GM18873 (cell line): ENCODE measurements at regions not wholly inside any gene's neighbourhood (a gene's known extent, or its start where the extent isn't known, plus 50 kb on each side); places are given as distances from the start of the nearest gene placed in this dataset.

Experiments
- ATAC-seq: cut with Tn5 transposase; IDR thresholded peaks from one replicate; pipeline ENCODE4 v1.9.1; 2021; ENCODE audit warnings: mild to moderate bottlenecking, moderate library complexity, moderate number of reproducible peaks; ENCODE audit not compliant: unreplicated experiment, low FRiP score

- ATAC-seq, result no peak
Observed at GRCh38 chr4:11495291-11495690, 66.6 kb upstream of the HS3ST1 start.

DNA sequence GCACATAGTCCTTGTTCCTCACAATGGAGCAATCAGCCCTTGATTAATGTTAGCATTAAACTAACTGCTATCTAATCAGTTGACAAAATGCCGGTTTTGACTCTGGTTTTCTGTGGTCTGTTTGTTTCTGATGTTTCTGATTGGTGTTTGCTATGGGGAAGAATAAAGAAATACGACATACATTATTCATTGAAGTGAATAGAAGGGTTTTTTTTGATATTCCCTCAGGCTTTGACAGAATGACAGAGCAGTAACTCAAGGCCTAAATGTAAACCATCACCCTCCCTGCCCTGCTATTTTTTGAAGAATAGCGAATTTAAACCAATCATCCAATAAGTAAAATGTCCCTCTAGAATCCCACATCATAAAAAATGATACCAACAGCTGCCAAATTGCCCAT lies 65.5 kb upstream of the HS3ST1 start:
- no peak for ATAC-seq

DNA sequence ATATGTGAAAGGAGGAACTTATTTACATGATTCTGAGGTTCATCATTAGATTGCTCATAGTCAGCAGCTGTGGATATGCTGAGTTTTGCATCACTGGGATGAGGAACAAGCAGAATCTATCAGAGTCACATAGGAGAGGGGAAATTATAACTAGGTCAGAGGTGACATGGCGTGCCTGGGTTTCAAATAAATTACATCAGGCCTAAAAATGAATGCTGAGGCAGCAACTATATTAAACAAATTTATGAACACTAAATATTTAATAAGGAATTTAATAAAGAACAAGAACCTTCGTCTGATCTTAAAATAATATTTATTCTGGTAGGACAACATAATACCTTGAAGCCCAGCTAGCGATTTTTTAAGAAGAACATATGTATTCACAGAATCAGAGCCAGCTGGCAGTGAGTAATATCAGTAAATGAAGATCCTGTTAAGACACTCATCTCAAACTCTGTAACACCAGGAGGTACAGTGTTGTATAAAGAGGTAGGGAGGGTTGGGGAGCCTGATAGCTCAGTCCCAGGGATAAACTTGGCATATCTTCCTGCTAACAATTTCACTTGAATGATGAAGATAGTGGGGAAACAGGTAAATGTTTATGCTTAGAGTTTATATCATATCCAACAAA lies 60.9 kb upstream of the HS3ST1 start:
- ATAC-seq, result no peak

DNA sequence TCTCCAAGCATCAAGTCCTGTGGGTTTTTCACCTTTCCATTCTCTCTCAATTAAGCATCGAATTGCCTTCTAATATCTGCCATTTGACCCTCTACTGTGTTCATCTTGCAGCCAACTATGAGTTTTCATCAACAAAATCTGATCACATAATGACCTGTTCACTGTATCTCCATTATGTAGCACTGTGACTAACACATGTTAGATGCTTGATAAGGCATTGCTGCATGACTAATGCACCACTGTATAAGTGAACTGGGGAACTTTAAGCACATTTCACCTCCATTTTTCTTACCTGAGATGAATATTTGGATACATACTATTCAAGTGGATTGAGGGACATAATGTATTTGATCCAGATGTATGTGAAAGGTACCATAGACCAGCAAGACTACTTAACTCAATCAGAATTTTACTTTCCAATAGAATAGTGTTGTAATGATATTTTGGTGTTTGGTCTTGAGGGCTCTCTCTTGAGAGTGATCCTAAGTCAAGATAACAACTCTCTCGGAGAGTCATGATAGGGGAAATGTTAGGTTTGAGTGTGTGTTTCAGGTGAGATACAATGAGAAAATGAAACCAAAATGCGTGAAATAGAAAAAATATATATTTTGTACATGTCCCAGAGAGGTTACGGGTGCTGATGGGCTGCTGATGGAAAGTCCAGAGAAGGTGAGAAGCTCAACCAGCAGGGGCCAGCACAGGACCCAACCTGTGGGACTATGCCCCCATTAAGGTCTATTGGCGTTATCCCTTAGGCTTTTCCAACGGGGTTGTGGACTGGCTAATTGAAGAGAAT lies 60.2 kb upstream of the HS3ST1 start:
- ATAC-seq, result no peak

GRCh38 chr4:11487868-11488544 lies 59.3 kb upstream of the HS3ST1 start:
- no peak for ATAC-seq

GRCh38 chr4:11487139-11487538 lies 58.4 kb upstream of the HS3ST1 start:
- ATAC-seq, result no peak

GRCh38 chr4:11485926-11486325 lies 57.2 kb upstream of the HS3ST1 start:
- ATAC-seq, result no peak

- no peak for ATAC-seq
Observed at GRCh38 chr4:11484531-11484930, 55.8 kb upstream of the HS3ST1 start.

- no peak for ATAC-seq
Observed at GRCh38 chr4:11483046-11483445, 54.4 kb upstream of the HS3ST1 start.

GRCh38 chr4:11480683-11481082 lies 52.0 kb upstream of the HS3ST1 start:
- peak; percentile 73 for ATAC-seq
